H1 (cell line): ENCODE measurements at regions not wholly inside any gene's neighbourhood (a gene's known extent, or its start where the extent isn't known, plus 50 kb on each side); places are given as distances from the start of the nearest gene placed in this dataset.

ENCODE experiments used
- CTCF ChIA-PET: fragments of 300-600 bp; sonication (Branson Sonifier 250); formaldehyde crosslinking; loops from one replicate; lab custom pipeline; 2021; ENCODE audit not compliant: partially characterized antibody; lab: Charles Lee
- POLR2A ChIA-PET: fragments of 300-600 bp; sonication (Branson Sonifier 250); formaldehyde crosslinking; loops from one replicate; lab custom pipeline; 2021; ENCODE audit warnings: inconsistent platforms; ENCODE audit not compliant: partially characterized antibody; lab: Charles Lee
- DNase-seq, 2 experiments: peaks; one replicate each; pipeline versions ENCODE4 v3.0.0 to v3.0.0-alpha.2; 2010 to 2022; ENCODE audit warnings: low spot score in 2 of 2, low read depth in 1 of 2, mixed read lengths in 1 of 2
- FAIRE-seq: peaks from 2 replicates; lab custom pipeline; 2011; peaks lifted over from hg19 to GRCh38; lab: Jason Lieb, UNC
- H2AFZ ChIP-seq: 2 replicates; pipeline ENCODE4 v1.8.1; 2012; ENCODE audit warnings: low read length, inconsistent platforms
- H2AK5ac ChIP-seq: 2 replicates; pipeline ENCODE4 v1.6.1; 2013; ENCODE audit warnings: low read depth, low read length
- H2BK120ac ChIP-seq: replicated peaks from 2 replicates; pipeline ENCODE3; 2013; ENCODE audit warnings: low read depth, low read length, inconsistent platforms
- H2BK12ac ChIP-seq: 2 replicates; pipeline ENCODE4 v1.6.1; 2013; ENCODE audit warnings: low read depth, low read length
- H2BK15ac ChIP-seq: 2 replicates; pipeline ENCODE4 v1.6.1; 2013; ENCODE audit warnings: low read length
- H2BK20ac ChIP-seq: 2 replicates; pipeline ENCODE4 v1.6.1; 2013; ENCODE audit warnings: low read length
- H2BK5ac ChIP-seq: 2 replicates; pipeline ENCODE4 v1.6.1; 2013; ENCODE audit warnings: low read depth, low read length
- H3K14ac ChIP-seq: 2 replicates; pipeline ENCODE4 v1.6.1; 2013; ENCODE audit warnings: inconsistent platforms; ENCODE audit not compliant: insufficient read length
- H3K18ac ChIP-seq: 2 replicates; pipeline ENCODE4 v1.6.1; 2013; ENCODE audit warnings: low read length; ENCODE audit errors: extremely low read depth
- H3K23ac ChIP-seq: 2 replicates; pipeline ENCODE4 v1.6.1; 2013; ENCODE audit warnings: inconsistent platforms; ENCODE audit not compliant: insufficient read length
- H3K23me2 ChIP-seq: 2 replicates; pipeline ENCODE4 v1.6.1; 2013; ENCODE audit warnings: low read depth, low read length
- H3K27ac ChIP-seq: 2 replicates; pipeline ENCODE4 v1.6.1; 2011; ENCODE audit warnings: low read depth, low read length, inconsistent platforms
- H3K27me3 ChIP-seq, 4 experiments: replicated peaks in 1 of 4; 1 replicate in 1 of 4; 2 replicates in 3 of 4; pipeline versions ENCODE4 v1.6.1 to v1.8.1; 2011 to 2013; ENCODE audit warnings: low read length in 3 of 4, mild to moderate bottlenecking in 3 of 4, inconsistent platforms in 2 of 4, mixed read lengths in 2 of 4, moderate library complexity in 1 of 4; ENCODE audit not compliant: control insufficient read depth in 3 of 4, insufficient read depth in 3 of 4; ENCODE audit errors: extremely low read depth in 1 of 4
- H3K36me3 ChIP-seq, 4 experiments: 2 replicates each; pipeline versions ENCODE4 v1.6.1 to v1.8.1; 2011 to 2013; ENCODE audit warnings: mild to moderate bottlenecking in 4 of 4, low read length in 3 of 4, moderate library complexity in 2 of 4, control low read depth in 1 of 4, inconsistent platforms in 1 of 4; ENCODE audit not compliant: insufficient read depth in 4 of 4, control insufficient read depth in 2 of 4
- H3K4ac ChIP-seq: replicated peaks from 2 replicates; pipeline ENCODE3; 2013; ENCODE audit warnings: low read length, low read depth, mixed read lengths, inconsistent platforms; ENCODE audit not compliant: insufficient read length
- H3K4me1 ChIP-seq, 4 experiments: replicated peaks in 1 of 4; 1 replicate in 1 of 4; 2 replicates in 3 of 4; pipeline versions ENCODE4 v1.6.1 to v1.8.1; 2011 to 2013; ENCODE audit warnings: low read length in 3 of 4, inconsistent platforms in 2 of 4, mixed read lengths in 1 of 4; ENCODE audit not compliant: insufficient read depth in 4 of 4, control insufficient read depth in 3 of 4
- H3K4me2 ChIP-seq, 2 experiments: 2 replicates each; pipeline versions ENCODE4 v1.6.1 to v1.8.1; 2011 to 2013; ENCODE audit warnings: low read depth in 2 of 2, low read length in 2 of 2, control low read depth in 1 of 2, inconsistent platforms in 1 of 2, mild to moderate bottlenecking in 1 of 2; ENCODE audit not compliant: insufficient read depth in 1 of 2
- H3K4me3 ChIP-seq, 4 experiments: fragments of 200-600, 300-600 bp in 1 of 4; sonication (generic), shearing (Covaris generic), sonication (Bioruptor Twin) in 1 of 4; 2 replicates each; pipeline versions ENCODE4 v1.5.1 to v1.8.1; 2011 to 2016; ENCODE audit warnings: low read length in 4 of 4, low read depth in 3 of 4, control low read depth in 2 of 4, inconsistent platforms in 2 of 4, mild to moderate bottlenecking in 2 of 4, mixed read lengths in 1 of 4, moderate library complexity in 1 of 4; ENCODE audit not compliant: insufficient read depth in 2 of 4; ENCODE audit errors: extremely low read depth in 1 of 4
- H3K56ac ChIP-seq: replicated peaks from 2 replicates; pipeline ENCODE3; 2013; ENCODE audit warnings: low read depth, mild to moderate bottlenecking, mixed read lengths, low read length, inconsistent platforms; ENCODE audit not compliant: insufficient read length
- H3K79me1 ChIP-seq: 2 replicates; pipeline ENCODE4 v1.6.1; 2013; ENCODE audit warnings: low read depth, low read length, control low read depth
- H3K79me2 ChIP-seq, 2 experiments: 2 replicates each; pipeline versions ENCODE4 v1.6.1 to v1.8.1; 2012 to 2013; ENCODE audit warnings: low read length in 2 of 2, mild to moderate bottlenecking in 2 of 2, inconsistent platforms in 1 of 2; ENCODE audit not compliant: insufficient read depth in 2 of 2, control insufficient read depth in 1 of 2
- H3K9ac ChIP-seq, 4 experiments: replicated peaks in 1 of 4; 1 replicate in 1 of 4; 2 replicates in 3 of 4; pipeline versions ENCODE4 v1.6.1 to v1.8.1; 2011 to 2013; ENCODE audit warnings: low read depth in 3 of 4, low read length in 3 of 4, control low read depth in 2 of 4, mild to moderate bottlenecking in 2 of 4, moderate library complexity in 2 of 4, inconsistent platforms in 1 of 4; ENCODE audit errors: extremely low read depth in 1 of 4
- H3K9me3 ChIP-seq, 2 experiments: 2 replicates each; pipeline versions ENCODE4 v1.6.1 to v1.8.1; 2012 to 2013; ENCODE audit warnings: mild to moderate bottlenecking in 2 of 2, moderate library complexity in 2 of 2, control low read depth in 1 of 2, inconsistent platforms in 1 of 2, low read depth in 1 of 2, low read length in 1 of 2, mixed read lengths in 1 of 2; ENCODE audit not compliant: insufficient read depth in 2 of 2
- H4K20me1 ChIP-seq, 2 experiments: replicated peaks in 1 of 2; 2 replicates each; pipeline versions ENCODE3 to v1.8.1; 2011 to 2013; ENCODE audit warnings: inconsistent platforms in 2 of 2, low read length in 2 of 2, mild to moderate bottlenecking in 1 of 2; ENCODE audit not compliant: insufficient read depth in 2 of 2, control insufficient read depth in 1 of 2
- H4K5ac ChIP-seq: 2 replicates; pipeline ENCODE4 v1.6.1; 2013; ENCODE audit warnings: low read length, low read depth, mixed read lengths, inconsistent platforms; ENCODE audit not compliant: insufficient read length
- H4K8ac ChIP-seq: 2 replicates; pipeline ENCODE4 v1.8.0; 2013; ENCODE audit warnings: mild to moderate bottlenecking, moderate library complexity, low read length, inconsistent platforms; ENCODE audit not compliant: insufficient read depth; ENCODE audit errors: extremely low read depth
- H4K91ac ChIP-seq: replicated peaks from 2 replicates; pipeline ENCODE3; 2013; ENCODE audit warnings: low read length, mixed read lengths, inconsistent platforms; ENCODE audit not compliant: insufficient read length
- ASH2L ChIP-seq: fragments of 200-600, 300-600 bp; sonication (generic); IDR thresholded peaks from one replicate; pipeline ENCODE4 v1.7.1; 2017; ENCODE audit warnings: low read length
- CHD1 ChIP-seq: IDR thresholded peaks from 2 replicates; pipeline ENCODE4 v1.6.1; 2012; ENCODE audit warnings: low read depth, low read length, improper control_type of control experiment
- EP300 ChIP-seq, 2 experiments: IDR thresholded peaks; 1 replicate in 1 of 2; 2 replicates in 1 of 2; pipeline ENCODE4 v1.6.1; 2011 to 2012; ENCODE audit warnings: low read depth in 2 of 2, low read length in 2 of 2, mild to moderate bottlenecking in 2 of 2, borderline replicate concordance in 1 of 2, inconsistent platforms in 1 of 2, moderate library complexity in 1 of 2
- FOSL1 ChIP-seq: IDR thresholded peaks from 2 replicates; pipeline ENCODE4 v1.6.1; 2011; ENCODE audit warnings: mild to moderate bottlenecking, low read depth, low read length, moderate library complexity; ENCODE audit not compliant: insufficient read depth
- HDAC6 ChIP-seq: IDR thresholded peaks from one replicate; pipeline ENCODE4 v1.7.1; 2012; ENCODE audit warnings: low read depth, mild to moderate bottlenecking, inconsistent platforms, low read length, moderate library complexity
- MAFK ChIP-seq: IDR thresholded peaks from 2 replicates; pipeline ENCODE4 v1.6.1; 2012; ENCODE audit warnings: low read depth, mild to moderate bottlenecking, improper control_type of control experiment, low read length
- NANOG ChIP-seq: IDR thresholded peaks from 2 replicates; pipeline ENCODE4 v1.6.1; 2011; ENCODE audit warnings: low read length, low read depth, mild to moderate bottlenecking, inconsistent platforms; ENCODE audit not compliant: insufficient read depth, poor library complexity, severe bottlenecking
- POLR2AphosphoS5 ChIP-seq: IDR thresholded peaks from 2 replicates; pipeline ENCODE4 v1.6.1; 2011; ENCODE audit warnings: low read depth, low read length
- SP1 ChIP-seq: IDR thresholded peaks from 2 replicates; pipeline ENCODE4 v1.6.1; 2011; ENCODE audit warnings: low read depth, low read length
- SP4 ChIP-seq: IDR thresholded peaks from 2 replicates; pipeline ENCODE4 v1.6.1; 2012; ENCODE audit warnings: low read length, inconsistent platforms
- WGBS, 2 experiments: shearing (Covaris generic) in 1 of 2; methylation state at CpG; one replicate each; pipeline versions ENCODE4 v1.1.6 to v1.1.7; 2013 to 2015; ENCODE audit warnings: low lambda C conversion rate in 2 of 2, mixed read lengths in 2 of 2, inconsistent platforms in 1 of 2, low coverage in 1 of 2, missing lambda C conversion rate in 1 of 2; ENCODE audit not compliant: insufficient replicate concordance in 2 of 2, insufficient coverage in 1 of 2, insufficient read length in 1 of 2; ENCODE audit errors: extremely low coverage in 1 of 2, missing lambda C conversion rate in 1 of 2; 5-methylcytosine and 5-hydroxymethylcytosine counted together

DNA sequence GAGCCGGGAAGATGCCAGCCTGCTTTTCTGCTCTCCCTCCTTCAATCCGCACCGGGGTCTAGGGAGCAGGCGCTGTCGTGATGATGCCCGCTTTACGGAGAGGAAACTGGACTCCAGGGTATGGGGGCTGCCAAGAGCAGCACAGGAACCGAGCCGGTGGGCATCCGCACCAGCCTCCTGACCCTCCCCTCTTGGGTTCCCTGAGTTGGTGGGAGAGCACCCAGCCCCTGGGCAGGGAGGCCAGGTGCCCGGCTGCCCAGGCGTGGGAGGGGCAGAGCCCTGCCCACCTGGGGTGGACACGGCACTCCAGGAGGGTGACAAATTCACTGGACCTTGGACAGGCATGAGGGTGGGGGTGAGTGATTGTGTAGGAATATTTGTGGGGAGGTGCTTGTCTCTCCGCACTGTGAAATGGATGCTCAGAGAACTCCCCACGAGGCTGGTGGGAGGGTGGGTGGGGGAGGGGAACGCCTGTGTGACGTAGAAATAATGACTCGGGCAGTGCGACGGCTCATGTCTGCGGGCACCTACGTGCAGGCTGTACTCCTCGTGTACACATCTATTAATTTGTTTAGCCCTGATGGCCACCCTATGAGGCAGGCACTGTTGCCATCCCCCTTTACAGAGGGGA is 173.4 kb downstream of the BMP7 start:
- H3K9ac ChIP-seq = no peak overlapping the region
- WGBS, 2 experiments = 90% methylated on average over 14 of the region's 23 CpGs; no CpG with 5 or more reads in 1 of the 2 experiments

More for the DNA sequence above, 173.4 kb downstream of the BMP7 start:
- no peaks in the 10 kb centered on the region for H3K36me3 ChIP-seq
- ChIA-PET CTCF (interaction anchor here (1.1 to 5.1 kb wide), 10 partner anchors 9 to 346 kb away, joined by 3 to 150 read pairs (median 8); partner anchors contain the start of gene SPO11), POLR2A (no interaction called here)
- no peak overlapping the region for H3K14ac ChIP-seq
- no peak overlapping the region for H2BK120ac ChIP-seq
- no peak for DNase-seq
- no peak overlapping the region for H3K4me2 ChIP-seq
- no peak overlapping the region for H2AFZ ChIP-seq
- H3K4me1 ChIP-seq = peaks cover 0 to 6% (median 4%) of the 10 kb centered on the region in 4 experiments; a peak in 4 of 7 replicates
- no peak overlapping the region for H2BK20ac ChIP-seq
- peaks cover 6% of the 10 kb centered on the region; the same call in 1 of the 2 replicates for H3K23me2 ChIP-seq
- no peak overlapping the region for H4K5ac ChIP-seq
- no peak overlapping the region for H2BK5ac ChIP-seq
- peaks cover 0 to 4% of the 10 kb centered on the region in 2 experiments for H4K20me1 ChIP-seq
- no peak overlapping the region for H3K4me3 ChIP-seq
- no peaks in the 10 kb centered on the region for H3K79me2 ChIP-seq
- TF ChIP-seq HDAC6 (no peak), ASH2L (no peak), SP1 (no peak), MAFK (no peak), POLR2AphosphoS5 (no peak), CHD1 (no peak), FOSL1 (no peak), NANOG (no peak), EP300 (IDR thresholded peaks at IDR 0.05; ENCODE audit: borderline replicate concordance in 1 of 2, low read depth in 2 of 2, low read length in 2 of 2) (no peak), SP4 (no peak)
- H3K56ac ChIP-seq = no peak overlapping the region
- no peaks in the 10 kb centered on the region for H3K9me3 ChIP-seq
- H3K79me1 ChIP-seq = no peaks in the 10 kb centered on the region
- no peak overlapping the region for H2BK12ac ChIP-seq
- no peak overlapping the region for H2AK5ac ChIP-seq
- no peak overlapping the region for H3K4ac ChIP-seq
- FAIRE-seq = no peak
- H3K23ac ChIP-seq = no peak overlapping the region
- H3K27ac ChIP-seq = no peak overlapping the region
- H3K27me3 ChIP-seq = peaks cover 0 to 14% (median 7%) of the 10 kb centered on the region in 4 experiments; a peak in 5 of 7 replicates
- H2BK15ac ChIP-seq = no peak overlapping the region
- no peak overlapping the region for H4K91ac ChIP-seq
- no peak overlapping the region for H4K8ac ChIP-seq
- H3K18ac ChIP-seq = no peak overlapping the region
